ENCODE measurements at regions not wholly inside any gene's neighbourhood (a gene's known extent, or its start where the extent isn't known, plus 50 kb on each side); places are given as distances from the start of the nearest gene placed in this dataset.

- TF ChIP-seq MGA (IDR thresholded peaks at IDR 0.05) (peak; percentile 85), CBFA2T3 (IDR thresholded peaks at IDR 0.05) (peak; percentile 24; the same call in 1 of the 2 replicates), MECOM (CRISPR knock-in tag; IDR thresholded peaks at IDR 0.05) (peak; percentile 69; the same call in 1 of the 2 replicates), POLR2AphosphoS5 (IDR thresholded peaks at IDR 0.05; ENCODE audit: control insufficient read depth, insufficient read depth, low read depth, low read length) (0 out of 2 replicates have a peak, but pooled peaks have one; percentile 19), GABPA (tag; conservative IDR thresholded peaks at IDR 0.05; ENCODE audit: low read depth) (0 out of 2 replicates have a peak, but pooled peaks have one; percentile 17), ZNF644 (tag; IDR thresholded peaks at IDR 0.05; ENCODE audit: low read depth) (no peak), ZFP36 (IDR thresholded peaks at IDR 0.05; ENCODE audit: low read depth, low read length, partially characterized antibody) (no peak), E2F5 (CRISPR knock-in tag; IDR thresholded peaks at IDR 0.05) (no peak), CXXC5 (CRISPR knock-in tag; IDR thresholded peaks at IDR 0.05) (peak; percentile 81), ZNF175 (CRISPR knock-in tag; IDR thresholded peaks at IDR 0.05; ENCODE audit: low read depth) (peak; percentile 91), ZNF75A (CRISPR knock-in tag; IDR thresholded peaks at IDR 0.05) (0 out of 2 replicates have a peak, but pooled peaks have one; percentile 42), MYNN (IDR thresholded peaks at IDR 0.05) (peak; percentile 79; the same call in 1 of the 2 replicates), MYNN (CRISPR knock-in tag; IDR thresholded peaks at IDR 0.05) (no peak)
- TF ChIP-seq, protein P1, sequence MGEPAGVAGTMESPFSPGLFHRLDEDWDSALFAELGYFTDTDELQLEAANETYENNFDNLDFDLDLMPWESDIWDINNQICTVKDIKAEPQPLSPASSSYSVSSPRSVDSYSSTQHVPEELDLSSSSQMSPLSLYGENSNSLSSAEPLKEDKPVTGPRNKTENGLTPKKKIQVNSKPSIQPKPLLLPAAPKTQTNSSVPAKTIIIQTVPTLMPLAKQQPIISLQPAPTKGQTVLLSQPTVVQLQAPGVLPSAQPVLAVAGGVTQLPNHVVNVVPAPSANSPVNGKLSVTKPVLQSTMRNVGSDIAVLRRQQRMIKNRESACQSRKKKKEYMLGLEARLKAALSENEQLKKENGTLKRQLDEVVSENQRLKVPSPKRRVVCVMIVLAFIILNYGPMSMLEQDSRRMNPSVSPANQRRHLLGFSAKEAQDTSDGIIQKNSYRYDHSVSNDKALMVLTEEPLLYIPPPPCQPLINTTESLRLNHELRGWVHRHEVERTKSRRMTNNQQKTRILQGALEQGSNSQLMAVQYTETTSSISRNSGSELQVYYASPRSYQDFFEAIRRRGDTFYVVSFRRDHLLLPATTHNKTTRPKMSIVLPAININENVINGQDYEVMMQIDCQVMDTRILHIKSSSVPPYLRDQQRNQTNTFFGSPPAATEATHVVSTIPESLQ (CRISPR knock-in tag; IDR thresholded peaks at IDR 0.05) = no peak
Measured at GRCh38 chr5:173764332-173765028, 123.7 kb upstream of the CPEB4 start (continued).

Data from K562 (cell line).